ENCODE measurements at regions not wholly inside any gene's neighbourhood (a gene's known extent, or its start where the extent isn't known, plus 50 kb on each side); places are given as distances from the start of the nearest gene placed in this dataset.

GRCh38 chr1:70573317-70573843, 162.3 kb downstream of the CTH start (continued):
- TF ChIP-seq CTBP2 (IDR thresholded peaks at IDR 0.05; ENCODE audit: borderline replicate concordance, insufficient read depth, insufficient read length, low read length) (no peak), SP2 (IDR thresholded peaks at IDR 0.05; ENCODE audit: low read length) (no peak), SIN3A (conservative IDR thresholded peaks at IDR 0.05 in 1 of 2, IDR thresholded peaks at IDR 0.05 in 1 of 2; ENCODE audit: low read depth in 1 of 2, low read length in 2 of 2) (no peak)
